ENCODE measurements at regions not wholly inside any gene's neighbourhood (a gene's known extent, or its start where the extent isn't known, plus 50 kb on each side); places are given as distances from the start of the nearest gene placed in this dataset.
"Not testable (repeated sequence)": the region's sequence is repeated elsewhere in the genome, so short reads cannot be mapped to it uniquely, and the experiment has no call there.

DNA sequence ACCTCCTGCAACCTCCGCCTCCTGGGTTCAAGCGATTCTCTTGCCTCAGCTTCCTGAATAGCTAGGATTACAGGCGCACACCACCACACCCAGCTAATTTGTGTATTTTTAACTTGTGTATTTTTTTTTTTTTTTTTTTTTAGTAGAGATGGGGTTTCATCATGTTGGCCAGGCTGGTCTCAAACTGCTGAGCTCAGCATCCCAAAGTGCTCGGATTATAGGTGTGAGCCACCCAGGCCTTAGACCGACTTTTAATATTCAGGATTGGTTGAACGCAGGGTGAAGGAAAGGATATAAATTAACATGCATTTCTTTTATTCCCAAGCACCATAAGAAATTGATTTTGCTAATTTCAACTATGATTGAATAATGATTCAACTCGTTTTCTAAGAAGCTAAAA is 798.6 kb downstream of the GATA3 start:
- H2AFZ ChIP-seq (ENCODE audit: low read depth, low read length), result no peak overlapping the region
- DNase-seq (ENCODE audit: low read depth, low spot score), result no peak
- no peaks in the 10 kb centered on the region for H4K20me1 ChIP-seq (replicated peaks; ENCODE audit: control insufficient read depth, extremely low read depth, insufficient read depth, low read length)
- no peaks in the 10 kb centered on the region for H3K27me3 ChIP-seq (ENCODE audit: control insufficient read depth in 2 of 2, insufficient read depth in 2 of 2, low read length in 2 of 2)
- dilution Hi-C loops (cut with MboI; ENCODE audit: extremely low pct_ligation_motif_present, low sequenced_read_pairs), result no loop called here
- no peaks in the 10 kb centered on the region for H3K79me2 ChIP-seq (ENCODE audit: control insufficient read depth, insufficient read depth, low read length)
- H3K4me1 ChIP-seq (ENCODE audit: control insufficient read depth, extremely low read depth, insufficient read depth, low read length), result no peaks in the 10 kb centered on the region
- no peak overlapping the region for H3K9ac ChIP-seq (replicated peaks; ENCODE audit: extremely low read depth, insufficient read depth, low read length)
- ChIA-PET POLR2A (no interaction called here), CTCF (no interaction called here)
- H3K36me3 ChIP-seq (ENCODE audit: control insufficient read depth in 2 of 2, extremely low read depth in 1 of 2, insufficient read depth in 2 of 2, low read length in 2 of 2), result no peaks in the 10 kb centered on the region
- no peaks in the 10 kb centered on the region for H3K9me1 ChIP-seq (replicated peaks; ENCODE audit: control insufficient read depth, extremely low read depth, insufficient read depth, low read length)
- intact Hi-C loops (cut with micrococcal nuclease), result no loop called here
- TF ChIP-seq JUN (IDR thresholded peaks at IDR 0.05; ENCODE audit: borderline replicate concordance, insufficient read depth, insufficient read length, low read depth) (no peak), EZH2 (IDR thresholded peaks at IDR 0.05; ENCODE audit: borderline replicate concordance, low read depth, low read length, severe bottlenecking) (no peak), CTCF (IDR thresholded peaks at IDR 0.05; ENCODE audit: extremely low read depth in 1 of 2, insufficient read depth in 1 of 2, low read depth in 1 of 2, low read length in 2 of 2) (no peak), FOS (IDR thresholded peaks at IDR 0.05; ENCODE audit: borderline replicate concordance, insufficient read depth, low read length) (no peak), POLR2A (IDR thresholded peaks at IDR 0.05; ENCODE audit: low read depth, low read length) (no peak), MYC (IDR thresholded peaks at IDR 0.05; ENCODE audit: low read depth, low read length) (no peak), POLR2AphosphoS5 (IDR thresholded peaks at IDR 0.05; ENCODE audit: insufficient read depth, low read depth, low read length) (no peak), GATA2 (IDR thresholded peaks at IDR 0.05; ENCODE audit: insufficient read depth, insufficient read length, low read depth, low read length) (no peak)
- TF ChIP-seq, protein P1, sequence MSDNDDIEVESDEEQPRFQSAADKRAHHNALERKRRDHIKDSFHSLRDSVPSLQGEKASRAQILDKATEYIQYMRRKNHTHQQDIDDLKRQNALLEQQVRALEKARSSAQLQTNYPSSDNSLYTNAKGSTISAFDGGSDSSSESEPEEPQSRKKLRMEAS (IDR thresholded peaks at IDR 0.05; ENCODE audit: insufficient read depth, insufficient read length), result no peak
- no peak overlapping the region for H3K4me2 ChIP-seq (ENCODE audit: insufficient read depth, low read length)
- no TSS peak for BruUV-seq (replicated peaks)
- no peak overlapping the region for H3K4me3 ChIP-seq (replicated peaks in 1 of 3; ENCODE audit: insufficient read depth in 1 of 3, low read depth in 1 of 3, low read length in 3 of 3)
- H3K27ac ChIP-seq (ENCODE audit: insufficient read depth, low read depth, low read length), result no peak overlapping the region
- H3K9me3 ChIP-seq (replicated peaks; ENCODE audit: control insufficient read depth, insufficient read depth, low read length), result no peaks in the 10 kb centered on the region
- FAIRE-seq, result no peak

DNA sequence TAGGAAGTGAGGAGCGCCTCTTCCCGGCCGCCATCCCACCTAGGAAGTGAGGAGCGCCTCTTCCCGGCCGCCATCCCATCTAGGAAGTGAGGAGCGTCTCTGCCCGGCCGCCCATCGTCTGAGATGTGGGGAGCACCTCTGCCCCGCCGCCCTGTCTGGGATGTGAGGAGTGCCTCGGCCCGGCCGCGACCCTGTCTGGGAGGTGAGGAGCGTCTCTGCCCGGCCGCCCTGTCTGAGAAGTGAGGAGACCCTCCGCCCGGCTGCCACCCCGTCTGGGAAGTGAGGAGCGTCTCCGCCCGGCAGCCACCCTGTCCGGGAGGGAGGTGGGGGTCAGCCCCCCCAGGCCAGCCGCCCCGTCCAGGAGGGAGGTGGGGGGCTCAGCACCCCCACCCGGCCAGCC is 814.4 kb downstream of the GATA3 start:
- H4K20me1 ChIP-seq (replicated peaks; ENCODE audit: control insufficient read depth, extremely low read depth, insufficient read depth, low read length); FAIRE-seq; CTCF ChIA-PET; DNase-seq (ENCODE audit: low read depth, low spot score); H3K9me3 ChIP-seq (replicated peaks; ENCODE audit: control insufficient read depth, insufficient read depth, low read length); dilution Hi-C loops (cut with MboI; ENCODE audit: extremely low pct_ligation_motif_present, low sequenced_read_pairs); H3K4me2 ChIP-seq (ENCODE audit: insufficient read depth, low read length); H3K79me2 ChIP-seq (ENCODE audit: control insufficient read depth, insufficient read depth, low read length); H3K4me1 ChIP-seq (ENCODE audit: control insufficient read depth, extremely low read depth, insufficient read depth, low read length); H3K9ac ChIP-seq (replicated peaks; ENCODE audit: extremely low read depth, insufficient read depth, low read length); H3K36me3 ChIP-seq (ENCODE audit: control insufficient read depth in 2 of 2, extremely low read depth in 1 of 2, insufficient read depth in 2 of 2, low read length in 2 of 2); H3K4me3 ChIP-seq (replicated peaks in 1 of 3; ENCODE audit: insufficient read depth in 1 of 3, low read depth in 1 of 3, low read length in 3 of 3); intact Hi-C loops (cut with micrococcal nuclease); H3K27me3 ChIP-seq (ENCODE audit: control insufficient read depth in 2 of 2, insufficient read depth in 2 of 2, low read length in 2 of 2); H3K27ac ChIP-seq (ENCODE audit: insufficient read depth, low read depth, low read length); BruUV-seq (replicated peaks); POLR2A ChIA-PET; H2AFZ ChIP-seq (ENCODE audit: low read depth, low read length); H3K9me1 ChIP-seq (replicated peaks; ENCODE audit: control insufficient read depth, extremely low read depth, insufficient read depth, low read length): not testable (repeated sequence)

Measured in endothelial cell of umbilical vein (primary cell).